Naive B cell (primary cell): ENCODE measurements at regions not wholly inside any gene's neighbourhood (a gene's known extent, or its start where the extent isn't known, plus 50 kb on each side); places are given as distances from the start of the nearest gene placed in this dataset.

Experiments
- ATAC-seq, 2 donors: fragments of 150-1000 bp; cut with Tn5 transposase; 2 replicates each; pipeline ENCODE4 v1.10.0; 2021; ENCODE audit warnings: low read depth in 2 of 2, mild to moderate bottlenecking in 2 of 2, moderate library complexity in 2 of 2
- DNase-seq: peaks from one replicate; pipeline ENCODE4 v3.0.0; 2022
- H3K27ac Mint-ChIP-seq, 6 donors: one replicate each; pipeline ENCODE4 v1.8.0; 2020 to 2022; ENCODE audit warnings: mild to moderate bottlenecking in 6 of 6, mixed read lengths in 6 of 6, moderate library complexity in 5 of 6, inconsistent platforms in 2 of 6
- H3K27me3 Mint-ChIP-seq, 3 donors: one replicate each; pipeline ENCODE4 v1.8.0; 2021 to 2022; ENCODE audit warnings: mixed read lengths in 3 of 3, mild to moderate bottlenecking in 1 of 3
- H3K36me3 Mint-ChIP-seq, 2 donors: one replicate each; pipeline ENCODE4 v1.8.0; 2020 to 2022; ENCODE audit warnings: mixed read lengths in 2 of 2, inconsistent platforms in 1 of 2, mild to moderate bottlenecking in 1 of 2
- H3K4me1 Mint-ChIP-seq, 3 donors: one replicate each; pipeline ENCODE4 v1.8.0; 2020 to 2022; ENCODE audit warnings: mixed read lengths in 3 of 3, inconsistent platforms in 1 of 3, mild to moderate bottlenecking in 1 of 3, moderate library complexity in 1 of 3
- H3K4me3 Mint-ChIP-seq, 8 donors: one replicate each; pipeline ENCODE4 v1.8.0; 2020 to 2022; ENCODE audit warnings: mild to moderate bottlenecking in 8 of 8, mixed read lengths in 8 of 8, moderate library complexity in 8 of 8, inconsistent platforms in 2 of 8
- H3K9me3 Mint-ChIP-seq, 7 donors: one replicate each; pipeline ENCODE4 v1.8.0; 2020 to 2022; ENCODE audit warnings: mixed read lengths in 7 of 7, mild to moderate bottlenecking in 5 of 7, inconsistent platforms in 2 of 7, moderate library complexity in 1 of 7

DNA sequence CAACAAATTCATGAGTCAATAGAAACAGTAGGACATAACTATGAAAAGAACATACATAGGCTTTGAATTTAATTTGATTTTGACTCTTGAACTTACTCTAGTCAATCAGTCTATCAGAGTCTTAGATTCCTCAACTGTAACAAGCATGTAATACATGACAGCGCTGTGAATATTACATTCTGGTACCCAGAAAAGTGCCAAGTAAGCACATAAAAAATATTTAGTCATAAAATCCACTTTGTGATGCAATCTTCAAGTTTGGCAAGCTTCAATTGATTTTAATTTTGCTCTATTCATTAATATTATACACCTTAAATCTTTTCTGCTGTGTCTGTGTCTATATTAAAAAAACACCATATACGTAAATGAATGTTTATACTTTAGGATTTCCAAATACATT, 483.3 kb downstream of the PRR32 start:
- Mint-ChIP-seq H3K9me3 (peaks cover 0 to 8% (median 0%) of the 10 kb centered on the region in 7 donors), H3K4me3 (no peak overlapping the region), H3K36me3 (no peaks in the 10 kb centered on the region), H3K4me1 (no peaks in the 10 kb centered on the region), H3K27ac (no peak overlapping the region), H3K27me3 (no peaks in the 10 kb centered on the region)
- DNase-seq (no peak), ATAC-seq (no peak)

- Mint-ChIP-seq H3K27me3 (no peaks in the 10 kb centered on the region), H3K27ac (no peak overlapping the region), H3K4me1 (no peaks in the 10 kb centered on the region), H3K4me3 (no peak overlapping the region), H3K36me3 (no peaks in the 10 kb centered on the region), H3K9me3 (peaks cover 0 to 13% (median 7%) of the 10 kb centered on the region in 7 donors)
- no peak for DNase-seq
- no peak for ATAC-seq
Observed at GRCh38 chrX:127305013-127305412, 485.5 kb downstream of the PRR32 start.

DNA sequence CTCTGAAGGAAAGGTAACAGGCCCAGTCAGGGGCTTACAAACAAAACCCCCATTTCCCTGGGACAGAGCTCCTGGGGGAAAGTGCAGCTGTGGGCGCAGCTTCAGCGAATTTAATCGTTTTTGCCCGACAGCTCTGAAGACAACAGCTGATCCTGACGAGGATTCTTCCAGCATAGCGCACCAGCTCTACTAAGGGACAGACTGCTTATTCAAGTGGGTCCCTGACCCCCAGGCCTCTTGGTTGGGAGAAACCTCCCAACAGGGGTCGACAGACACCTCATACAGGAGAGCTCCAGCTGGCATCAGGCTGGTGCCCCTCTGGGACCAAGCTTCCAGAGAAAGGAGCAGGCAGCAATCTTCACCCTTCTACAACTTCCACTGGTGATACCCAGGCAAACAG, 486.7 kb downstream of the PRR32 start:
- ATAC-seq, result no peak
- peak overlapping the region in 1 of 8 donors; percentile 48 for H3K4me3 Mint-ChIP-seq
- DNase-seq, result no peak
- no peaks in the 10 kb centered on the region for H3K36me3 Mint-ChIP-seq
- H3K27me3 Mint-ChIP-seq, result no peaks in the 10 kb centered on the region
- no peak overlapping the region for H3K27ac Mint-ChIP-seq
- H3K9me3 Mint-ChIP-seq, result peaks cover 0 to 13% (median 9%) of the 10 kb centered on the region in 7 donors
- H3K4me1 Mint-ChIP-seq, result no peaks in the 10 kb centered on the region

GRCh38 chrX:127313635-127314034, 494.1 kb downstream of the PRR32 start:
- no peaks in the 10 kb centered on the region for H3K4me1 Mint-ChIP-seq
- no peak overlapping the region for H3K27ac Mint-ChIP-seq
- ATAC-seq (no peak), DNase-seq (no peak)
- H3K4me3 Mint-ChIP-seq, result no peak overlapping the region
- peaks cover 0 to 12% (median 6%) of the 10 kb centered on the region in 7 donors for H3K9me3 Mint-ChIP-seq
- no peaks in the 10 kb centered on the region for H3K36me3 Mint-ChIP-seq
- H3K27me3 Mint-ChIP-seq, result no peaks in the 10 kb centered on the region

- ATAC-seq (no peak), DNase-seq (no peak)
- H3K36me3 Mint-ChIP-seq, result no peaks in the 10 kb centered on the region
- no peak overlapping the region for H3K4me3 Mint-ChIP-seq
- peaks cover 0 to 5% (median 3%) of the 10 kb centered on the region in 7 donors for H3K9me3 Mint-ChIP-seq
- H3K27ac Mint-ChIP-seq, result no peak overlapping the region
- no peaks in the 10 kb centered on the region for H3K4me1 Mint-ChIP-seq
- no peaks in the 10 kb centered on the region for H3K27me3 Mint-ChIP-seq
Observed at GRCh38 chrX:127317159-127317558, 497.6 kb downstream of the PRR32 start.

GRCh38 chrX:127324128-127324527, 504.6 kb downstream of the PRR32 start:
- no peak for ATAC-seq
- H3K9me3 Mint-ChIP-seq, result peaks cover 0 to 9% (median 2%) of the 10 kb centered on the region in 7 donors
- no peaks in the 10 kb centered on the region for H3K4me1 Mint-ChIP-seq
- no peaks in the 10 kb centered on the region for H3K36me3 Mint-ChIP-seq
- H3K27ac Mint-ChIP-seq, result no peak overlapping the region
- no peak overlapping the region for H3K4me3 Mint-ChIP-seq
- H3K27me3 Mint-ChIP-seq, result no peaks in the 10 kb centered on the region
- DNase-seq, result no peak
